Vagina (tissue), 2 donors: ENCODE measurements at regions not wholly inside any gene's neighbourhood (a gene's known extent, or its start where the extent isn't known, plus 50 kb on each side); places are given as distances from the start of the nearest gene placed in this dataset.

Experiments
- DNase-seq, 2 donors: peaks; one replicate each; pipeline ENCODE4 v3.0.0-alpha.2; 2017; ENCODE audit errors: extremely low spot score in 2 of 2
- H3K27ac ChIP-seq: fragments of 200-600 bp; sonication (generic); one replicate; pipeline ENCODE4 v1.5.1; 2019
- H3K27me3 ChIP-seq: fragments of 200-600 bp; sonication (generic); one replicate; pipeline ENCODE4 v1.5.1; 2019
- H3K36me3 ChIP-seq, 2 donors: fragments of 200-600 bp; sonication (generic); one replicate each; pipeline ENCODE4 v1.5.1; 2017 to 2019
- H3K4me1 ChIP-seq: fragments of 200-600 bp; sonication (generic); one replicate; pipeline ENCODE4 v1.5.1; 2019
- H3K4me3 ChIP-seq, 2 donors: fragments of 200-600 bp; sonication (generic); 1 replicate in 1 of 2; 2 replicates in 1 of 2; pipeline ENCODE4 v1.5.1; 2016 to 2019
- H3K9me3 ChIP-seq: fragments of 200-600 bp; sonication (generic); one replicate; pipeline ENCODE4 v1.5.1; 2019
- POLR2A ChIP-seq, 2 donors: fragments of 450-650 bp; IDR thresholded peaks; one replicate each; pipeline ENCODE4 v1.6.1; 2017; ENCODE audit warnings: antibody characterized with exemption in 2 of 2, mild to moderate bottlenecking in 2 of 2, moderate library complexity in 2 of 2
- POLR2AphosphoS5 ChIP-seq, 2 donors: sonication (generic); formaldehyde crosslinking; IDR thresholded peaks; one replicate each; pipeline ENCODE4 v1.9.0; 2017; ENCODE audit warnings: antibody characterized with exemption in 2 of 2, mild to moderate bottlenecking in 2 of 2, low read depth in 1 of 2; ENCODE audit not compliant: insufficient read depth in 1 of 2
- intact Hi-C: fragments of 100-400 bp; cut with DNase I; formaldehyde crosslinking; loops from one replicate; pipeline ENCODE4 v1.15.1; 2023
- TF ChIP-seq, protein P1 (sequence below), 3 experiments: fragments of 450-650 bp in 2 of 3; fragments of 200-600 bp in 1 of 3; sonication (generic) in 1 of 3; IDR thresholded peaks; one replicate each; pipeline ENCODE4 v1.5.1; 2017 to 2019; ENCODE audit warnings: antibody characterized with exemption in 3 of 3, mild to moderate bottlenecking in 2 of 3, moderate library complexity in 2 of 3

DNA sequence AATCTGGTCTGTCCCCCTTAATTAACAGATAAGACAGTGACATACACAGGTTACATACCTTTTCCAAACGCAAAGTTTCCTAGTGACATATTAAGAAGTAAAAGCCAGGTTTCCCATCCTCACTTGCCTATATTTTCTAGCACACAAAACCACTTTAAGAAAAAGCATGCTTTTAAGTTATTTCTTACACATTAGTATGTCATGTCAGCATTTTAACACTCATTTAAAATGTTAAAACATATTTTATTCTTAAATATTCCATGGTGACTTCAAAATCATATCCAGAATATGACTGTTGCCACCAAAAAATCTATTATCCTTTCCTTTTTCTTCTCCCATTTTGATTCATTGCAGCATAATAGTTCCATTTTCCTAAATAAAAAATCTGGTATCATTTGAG lies 1830.2 kb downstream of the STIM2 start:
- no peaks in the 10 kb centered on the region for H3K36me3 ChIP-seq
- no peak overlapping the region for H3K27ac ChIP-seq
- intact Hi-C loops, result no loop called here
- H3K4me1 ChIP-seq, result no peaks in the 10 kb centered on the region
- no peak for DNase-seq
- H3K4me3 ChIP-seq, result no peak overlapping the region
- no peaks in the 10 kb centered on the region for H3K9me3 ChIP-seq
- H3K27me3 ChIP-seq, result no peaks in the 10 kb centered on the region
- TF ChIP-seq POLR2A (IDR thresholded peaks at IDR 0.05) (no peak), POLR2AphosphoS5 (IDR thresholded peaks at IDR 0.05; ENCODE audit: insufficient read depth in 1 of 2, low read depth in 1 of 2) (no peak)
- TF ChIP-seq, protein P1, sequence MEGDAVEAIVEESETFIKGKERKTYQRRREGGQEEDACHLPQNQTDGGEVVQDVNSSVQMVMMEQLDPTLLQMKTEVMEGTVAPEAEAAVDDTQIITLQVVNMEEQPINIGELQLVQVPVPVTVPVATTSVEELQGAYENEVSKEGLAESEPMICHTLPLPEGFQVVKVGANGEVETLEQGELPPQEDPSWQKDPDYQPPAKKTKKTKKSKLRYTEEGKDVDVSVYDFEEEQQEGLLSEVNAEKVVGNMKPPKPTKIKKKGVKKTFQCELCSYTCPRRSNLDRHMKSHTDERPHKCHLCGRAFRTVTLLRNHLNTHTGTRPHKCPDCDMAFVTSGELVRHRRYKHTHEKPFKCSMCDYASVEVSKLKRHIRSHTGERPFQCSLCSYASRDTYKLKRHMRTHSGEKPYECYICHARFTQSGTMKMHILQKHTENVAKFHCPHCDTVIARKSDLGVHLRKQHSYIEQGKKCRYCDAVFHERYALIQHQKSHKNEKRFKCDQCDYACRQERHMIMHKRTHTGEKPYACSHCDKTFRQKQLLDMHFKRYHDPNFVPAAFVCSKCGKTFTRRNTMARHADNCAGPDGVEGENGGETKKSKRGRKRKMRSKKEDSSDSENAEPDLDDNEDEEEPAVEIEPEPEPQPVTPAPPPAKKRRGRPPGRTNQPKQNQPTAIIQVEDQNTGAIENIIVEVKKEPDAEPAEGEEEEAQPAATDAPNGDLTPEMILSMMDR (IDR thresholded peaks at IDR 0.05), result no peak

DNA sequence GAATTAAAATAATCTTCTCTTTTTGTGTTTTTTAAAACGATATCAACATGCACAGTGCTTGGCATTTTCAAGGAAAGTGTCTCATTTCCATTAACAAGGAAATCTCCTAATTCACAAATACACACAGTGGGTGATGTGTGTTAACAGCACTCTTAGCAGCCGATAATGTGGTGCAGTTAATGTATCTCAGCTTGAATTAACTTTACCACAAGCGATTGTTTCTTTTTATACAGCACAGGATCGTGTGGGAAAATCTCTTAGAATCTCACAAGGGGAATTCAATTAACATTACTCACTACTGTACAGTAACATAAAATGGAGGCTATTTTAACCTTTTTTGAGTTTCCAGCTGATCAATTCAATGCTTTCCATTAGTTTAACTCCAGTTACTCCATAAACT lies 1841.9 kb downstream of the STIM2 start:
- Histone ChIP-seq H3K9me3 (no peaks in the 10 kb centered on the region), H3K36me3 (no peaks in the 10 kb centered on the region), H3K27ac (no peak overlapping the region), H3K4me3 (no peak overlapping the region), H3K27me3 (no peaks in the 10 kb centered on the region), H3K4me1 (no peaks in the 10 kb centered on the region)
- DNase-seq, result no peak
- intact Hi-C loops, result no loop called here
- TF ChIP-seq POLR2A (IDR thresholded peaks at IDR 0.05), result no peak
- TF ChIP-seq POLR2AphosphoS5 (IDR thresholded peaks at IDR 0.05; ENCODE audit: insufficient read depth in 1 of 2, low read depth in 1 of 2), result no peak
- TF ChIP-seq, protein P1 (IDR thresholded peaks at IDR 0.05), result no peak

DNA sequence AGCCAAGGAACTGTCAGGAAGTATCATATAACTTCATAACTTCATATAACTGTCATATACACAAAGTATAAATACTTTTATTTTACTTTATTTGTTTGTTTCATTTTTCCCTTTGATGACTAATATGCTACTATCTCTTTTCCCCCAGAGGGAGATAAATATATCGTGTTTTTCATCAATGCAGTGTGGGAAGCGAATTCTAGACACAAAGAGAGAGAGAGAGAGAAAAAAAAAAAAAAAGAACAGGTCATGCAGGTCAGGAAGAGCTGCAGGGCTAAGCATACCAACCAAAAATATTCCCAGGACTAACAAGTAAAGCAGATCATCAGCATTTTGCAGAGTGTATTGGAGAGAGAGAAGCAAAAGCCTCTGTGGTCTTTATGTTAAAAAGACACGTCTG lies 1849.2 kb downstream of the STIM2 start:
- Histone ChIP-seq H3K4me1 (no peaks in the 10 kb centered on the region), H3K9me3 (no peaks in the 10 kb centered on the region), H3K27ac (no peak overlapping the region), H3K27me3 (no peaks in the 10 kb centered on the region), H3K36me3 (no peaks in the 10 kb centered on the region), H3K4me3 (no peak overlapping the region)
- intact Hi-C loops, result no loop called here
- no peak for DNase-seq
- TF ChIP-seq POLR2AphosphoS5 (IDR thresholded peaks at IDR 0.05; ENCODE audit: insufficient read depth in 1 of 2, low read depth in 1 of 2) (no peak), POLR2A (IDR thresholded peaks at IDR 0.05) (no peak)
- TF ChIP-seq, protein P1 (IDR thresholded peaks at IDR 0.05), result no peak

DNA sequence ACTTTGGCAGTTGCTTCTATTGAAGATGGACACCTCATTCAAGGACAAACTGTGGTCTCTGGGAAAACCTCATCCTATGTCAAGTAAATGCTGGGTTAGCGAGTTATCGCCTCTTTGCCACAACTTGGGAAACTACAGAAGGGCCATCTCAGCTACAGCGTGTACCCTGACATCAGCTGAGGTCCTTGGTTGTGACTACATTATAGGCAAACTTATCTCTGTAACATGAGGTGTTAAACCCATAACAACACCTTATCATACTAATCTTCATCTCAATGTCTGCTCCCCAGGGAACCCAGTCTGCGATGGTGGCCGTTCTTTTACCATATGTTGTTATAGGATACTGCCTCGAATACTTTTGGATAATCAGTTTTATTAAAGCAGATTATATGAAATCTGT lies 1862.7 kb downstream of the STIM2 start:
- no peaks in the 10 kb centered on the region for H3K9me3 ChIP-seq
- no peaks in the 10 kb centered on the region for H3K27me3 ChIP-seq
- TF ChIP-seq POLR2AphosphoS5 (IDR thresholded peaks at IDR 0.05; ENCODE audit: insufficient read depth in 1 of 2, low read depth in 1 of 2) (no peak), POLR2A (IDR thresholded peaks at IDR 0.05) (no peak)
- TF ChIP-seq, protein P1 (IDR thresholded peaks at IDR 0.05), result no peak
- H3K4me3 ChIP-seq, result no peak overlapping the region
- H3K36me3 ChIP-seq, result no peaks in the 10 kb centered on the region
- no peaks in the 10 kb centered on the region for H3K4me1 ChIP-seq
- no peak overlapping the region for H3K27ac ChIP-seq
- intact Hi-C loops, result no loop called here
- DNase-seq, result no peak

DNA sequence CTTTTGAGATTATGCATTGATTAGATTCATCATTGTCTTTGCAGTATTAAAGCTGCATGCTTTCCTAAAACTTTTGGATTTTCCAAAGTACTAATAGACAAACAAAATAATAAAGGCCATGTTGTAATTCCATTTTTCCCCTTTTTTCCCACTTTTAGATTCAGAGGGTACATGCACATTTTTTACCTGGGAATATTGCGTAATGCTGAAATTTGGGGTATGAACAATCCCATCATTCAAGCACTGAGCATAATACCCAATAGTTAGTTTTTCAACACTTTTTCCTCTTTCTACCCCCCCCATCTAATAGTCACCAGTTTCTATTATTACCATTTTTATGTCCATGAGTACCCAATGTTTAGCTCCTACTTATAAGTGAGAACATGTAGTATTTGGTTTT lies 1863.6 kb downstream of the STIM2 start:
- H3K27me3 ChIP-seq, result no peaks in the 10 kb centered on the region
- no peaks in the 10 kb centered on the region for H3K9me3 ChIP-seq
- intact Hi-C loops, result no loop called here
- no peak for TF ChIP-seq POLR2A (IDR thresholded peaks at IDR 0.05)
- TF ChIP-seq, protein P1 (IDR thresholded peaks at IDR 0.05), result no peak
- no peak for TF ChIP-seq POLR2AphosphoS5 (IDR thresholded peaks at IDR 0.05; ENCODE audit: insufficient read depth in 1 of 2, low read depth in 1 of 2)
- H3K4me3 ChIP-seq, result no peak overlapping the region
- H3K4me1 ChIP-seq, result no peaks in the 10 kb centered on the region
- H3K27ac ChIP-seq, result no peak overlapping the region
- H3K36me3 ChIP-seq, result no peaks in the 10 kb centered on the region
- no peak for DNase-seq
